HG02642 (cell line): ENCODE measurements at regions not wholly inside any gene's neighbourhood (a gene's known extent, or its start where the extent isn't known, plus 50 kb on each side); places are given as distances from the start of the nearest gene placed in this dataset.
A peak's percentile ranks its signal among the peaks of the same experiment; 100 is the strongest.

Experiments
- ATAC-seq: cut with Tn5 transposase; IDR thresholded peaks from one replicate; pipeline ENCODE4 v1.9.1; 2021; ENCODE audit warnings: mild to moderate bottlenecking; ENCODE audit not compliant: unreplicated experiment, poor library complexity

- no peak for ATAC-seq
These were observed 94.9 kb upstream of the SLC27A6 start for GRCh38 chr5:128870373-128870772.

GRCh38 chr5:128870923-128871322 lies 94.4 kb upstream of the SLC27A6 start:
- ATAC-seq, result no peak

GRCh38 chr5:128876569-128877382 lies 88.5 kb upstream of the SLC27A6 start:
- no peak for ATAC-seq

GRCh38 chr5:128877476-128877875 lies 87.8 kb upstream of the SLC27A6 start:
- no peak for ATAC-seq

- ATAC-seq, result no peak
These were observed 83.7 kb upstream of the SLC27A6 start for GRCh38 chr5:128881502-128882018.

GRCh38 chr5:128885649-128886255 lies 79.5 kb upstream of the SLC27A6 start:
- no peak for ATAC-seq

GRCh38 chr5:128895122-128895521 lies 70.2 kb upstream of the SLC27A6 start:
- no peak for ATAC-seq

GRCh38 chr5:128896675-128897074 lies 68.6 kb upstream of the SLC27A6 start:
- no peak for ATAC-seq

GRCh38 chr5:128903550-128903949 lies 61.7 kb upstream of the SLC27A6 start:
- ATAC-seq, result no peak

- no peak for ATAC-seq
These were observed 60.3 kb upstream of the SLC27A6 start for GRCh38 chr5:128904805-128905567.

- peak; percentile 89 for ATAC-seq
These were observed 59.6 kb upstream of the SLC27A6 start for GRCh38 chr5:128905568-128906110.

GRCh38 chr5:128913551-128913950 lies 51.7 kb upstream of the SLC27A6 start:
- peak; percentile 92 for ATAC-seq
